ENCODE measurements at regions not wholly inside any gene's neighbourhood (a gene's known extent, or its start where the extent isn't known, plus 50 kb on each side); places are given as distances from the start of the nearest gene placed in this dataset.

DNA sequence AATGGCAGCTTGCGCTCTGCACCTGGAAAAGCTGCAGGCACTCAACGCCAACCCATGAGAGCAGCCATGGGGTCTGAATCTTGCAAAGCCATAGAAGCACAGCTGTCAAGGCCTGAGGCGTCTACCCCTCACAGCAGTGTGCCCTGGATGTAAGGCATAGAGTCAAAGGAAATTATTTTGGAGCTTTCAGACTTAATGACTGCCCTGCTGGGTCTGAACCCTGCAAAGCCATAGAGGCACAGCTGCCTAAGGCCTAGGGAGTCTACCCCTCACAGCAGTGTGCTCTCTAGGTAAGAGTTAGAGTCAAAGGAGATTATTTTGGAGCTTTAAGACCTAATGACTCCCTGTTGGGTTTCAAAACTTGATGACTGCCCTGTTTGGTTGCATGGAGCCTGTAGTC is 706.9 kb upstream of the VSTM2A start:
- no peaks in the 10 kb centered on the region for H3K4me1 Mint-ChIP-seq
- H3K4me3 Mint-ChIP-seq: no peak overlapping the region

GRCh38 chr7:53877688-53878087 is 664.5 kb upstream of the VSTM2A start:
- no peak for DNase-seq
- Histone ChIP-seq H3K9me3 (ENCODE audit: control insufficient read depth, insufficient read depth, low read length) (peaks cover 22% of the 10 kb centered on the region), H3K27ac (ENCODE audit: low read length) (no peak overlapping the region), H3K4me3 (ENCODE audit: low read length) (no peak overlapping the region), H3K27me3 (ENCODE audit: control insufficient read depth, insufficient read depth, low read length) (no peaks in the 10 kb centered on the region), H3K36me3 (ENCODE audit: control insufficient read depth, insufficient read depth, low read length) (no peaks in the 10 kb centered on the region), H3K4me1 (ENCODE audit: control insufficient read depth, insufficient read depth, low read length) (no peaks in the 10 kb centered on the region)
- H3K36me3 Mint-ChIP-seq: peaks cover 10% of the 10 kb centered on the region
- H3K4me1 Mint-ChIP-seq: no peaks in the 10 kb centered on the region
- H3K27ac Mint-ChIP-seq: no peak overlapping the region
- ATAC-seq: no peak
- intact Hi-C loops (cut with micrococcal nuclease): no loop called here
- peaks cover 13 to 20% of the 10 kb centered on the region in 2 donors for H3K9me3 Mint-ChIP-seq
- no peaks in the 10 kb centered on the region for H3K27me3 Mint-ChIP-seq (ENCODE audit: low read depth in 2 of 2)
- TF ChIP-seq, protein P1, sequence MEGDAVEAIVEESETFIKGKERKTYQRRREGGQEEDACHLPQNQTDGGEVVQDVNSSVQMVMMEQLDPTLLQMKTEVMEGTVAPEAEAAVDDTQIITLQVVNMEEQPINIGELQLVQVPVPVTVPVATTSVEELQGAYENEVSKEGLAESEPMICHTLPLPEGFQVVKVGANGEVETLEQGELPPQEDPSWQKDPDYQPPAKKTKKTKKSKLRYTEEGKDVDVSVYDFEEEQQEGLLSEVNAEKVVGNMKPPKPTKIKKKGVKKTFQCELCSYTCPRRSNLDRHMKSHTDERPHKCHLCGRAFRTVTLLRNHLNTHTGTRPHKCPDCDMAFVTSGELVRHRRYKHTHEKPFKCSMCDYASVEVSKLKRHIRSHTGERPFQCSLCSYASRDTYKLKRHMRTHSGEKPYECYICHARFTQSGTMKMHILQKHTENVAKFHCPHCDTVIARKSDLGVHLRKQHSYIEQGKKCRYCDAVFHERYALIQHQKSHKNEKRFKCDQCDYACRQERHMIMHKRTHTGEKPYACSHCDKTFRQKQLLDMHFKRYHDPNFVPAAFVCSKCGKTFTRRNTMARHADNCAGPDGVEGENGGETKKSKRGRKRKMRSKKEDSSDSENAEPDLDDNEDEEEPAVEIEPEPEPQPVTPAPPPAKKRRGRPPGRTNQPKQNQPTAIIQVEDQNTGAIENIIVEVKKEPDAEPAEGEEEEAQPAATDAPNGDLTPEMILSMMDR (IDR thresholded peaks at IDR 0.05): no peak
- H3K4me3 Mint-ChIP-seq: no peak overlapping the region
- no CpG with 5 or more reads among the region's 2 CpGs for WGBS (ENCODE audit: insufficient coverage)

More for the DNA sequence above, 706.9 kb upstream of the VSTM2A start:
- Histone ChIP-seq H3K9me3 (ENCODE audit: control insufficient read depth, insufficient read depth, low read length) (peaks cover 16% of the 10 kb centered on the region), H3K27me3 (ENCODE audit: control insufficient read depth, insufficient read depth, low read length) (no peaks in the 10 kb centered on the region), H3K27ac (ENCODE audit: low read length) (no peak overlapping the region), H3K4me1 (ENCODE audit: control insufficient read depth, insufficient read depth, low read length) (no peaks in the 10 kb centered on the region), H3K4me3 (ENCODE audit: low read length) (no peak overlapping the region), H3K36me3 (ENCODE audit: control insufficient read depth, insufficient read depth, low read length) (no peaks in the 10 kb centered on the region)
- WGBS (ENCODE audit: insufficient coverage): 87% methylated on average over 3 of the region's 3 CpGs
- ATAC-seq (no peak), DNase-seq (no peak)
- Mint-ChIP-seq H3K27me3 (ENCODE audit: low read depth in 2 of 2) (no peaks in the 10 kb centered on the region), H3K36me3 (peaks cover 15% of the 10 kb centered on the region), H3K27ac (no peak overlapping the region), H3K9me3 (peaks cover 19 to 24% of the 10 kb centered on the region in 2 donors)
- intact Hi-C loops (cut with micrococcal nuclease): no loop called here
- TF ChIP-seq, protein P1 (IDR thresholded peaks at IDR 0.05): no peak

DNA sequence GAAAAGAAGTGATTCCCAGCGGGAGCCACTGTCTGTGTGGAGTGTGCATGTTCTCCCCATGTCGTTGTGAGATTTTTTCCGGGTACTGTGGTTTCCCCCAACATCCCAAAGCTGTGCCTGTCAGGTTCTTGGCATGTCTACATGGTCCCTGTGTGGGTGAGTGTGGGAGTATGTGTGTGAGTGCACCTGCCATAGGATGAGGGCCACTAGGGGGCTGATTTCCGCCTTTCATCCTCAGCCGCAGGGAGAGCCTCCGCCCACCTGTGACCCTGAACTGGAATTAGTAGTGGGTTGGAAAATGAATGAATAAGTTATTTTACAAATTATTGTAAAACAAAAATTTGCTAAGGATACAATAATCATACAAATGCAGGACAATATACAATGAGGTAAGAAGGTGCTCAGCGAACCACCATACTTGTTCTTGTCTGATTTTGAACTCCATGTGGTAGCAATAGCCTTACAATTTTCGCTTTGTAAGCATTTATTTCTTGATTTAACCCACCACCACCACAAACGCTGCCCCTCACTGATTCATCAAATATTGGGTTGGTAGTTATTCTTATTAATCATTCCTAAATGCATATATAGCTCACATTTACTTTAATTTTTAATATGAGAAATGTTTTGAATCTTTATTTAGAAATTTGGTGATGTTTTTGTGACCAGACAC is 641.2 kb upstream of the VSTM2A start:
- Mint-ChIP-seq H3K36me3 (peaks cover 16% of the 10 kb centered on the region), H3K27ac (no peak overlapping the region), H3K9me3 (peaks cover 24 to 33% of the 10 kb centered on the region in 2 donors), H3K27me3 (ENCODE audit: low read depth in 2 of 2) (no peaks in the 10 kb centered on the region), H3K4me1 (no peaks in the 10 kb centered on the region), H3K4me3 (no peak overlapping the region)
- intact Hi-C loops (cut with micrococcal nuclease): no loop called here
- Histone ChIP-seq H3K27ac (ENCODE audit: low read length) (no peak overlapping the region), H3K9me3 (ENCODE audit: control insufficient read depth, insufficient read depth, low read length) (peaks cover 30% of the 10 kb centered on the region), H3K27me3 (ENCODE audit: control insufficient read depth, insufficient read depth, low read length) (no peaks in the 10 kb centered on the region), H3K4me3 (ENCODE audit: low read length) (no peak overlapping the region), H3K4me1 (ENCODE audit: control insufficient read depth, insufficient read depth, low read length) (no peaks in the 10 kb centered on the region), H3K36me3 (ENCODE audit: control insufficient read depth, insufficient read depth, low read length) (no peaks in the 10 kb centered on the region)
- WGBS (ENCODE audit: insufficient coverage): 83% methylated on average over 7 of the region's 9 CpGs
- no peak for DNase-seq
- ATAC-seq: no peak
- TF ChIP-seq, protein P1 (IDR thresholded peaks at IDR 0.05): no peak

DNA sequence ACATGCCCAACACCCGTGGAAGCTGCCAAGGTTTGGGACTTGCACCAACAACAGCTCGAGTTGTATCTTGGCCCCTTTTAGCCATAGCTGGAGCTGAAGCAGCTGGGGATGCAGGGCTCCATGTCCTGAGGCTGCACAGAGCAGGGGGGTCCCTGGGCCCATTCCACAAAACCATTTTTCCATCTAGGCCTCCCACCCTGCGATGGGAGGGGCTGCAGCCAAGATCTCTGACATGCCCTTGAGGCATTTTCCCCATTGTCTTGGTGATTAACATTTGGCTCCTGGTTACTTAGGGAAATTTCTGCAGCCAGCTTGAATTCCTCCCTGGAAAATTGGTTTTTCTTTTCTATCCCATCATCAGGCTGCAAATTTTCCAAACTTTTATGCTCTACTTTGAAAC is 637.8 kb upstream of the VSTM2A start:
- H3K4me1 Mint-ChIP-seq: no peaks in the 10 kb centered on the region
- Histone ChIP-seq H3K27ac (ENCODE audit: low read length) (no peak overlapping the region), H3K27me3 (ENCODE audit: control insufficient read depth, insufficient read depth, low read length) (no peaks in the 10 kb centered on the region), H3K9me3 (ENCODE audit: control insufficient read depth, insufficient read depth, low read length) (peaks cover 44% of the 10 kb centered on the region), H3K4me1 (ENCODE audit: control insufficient read depth, insufficient read depth, low read length) (no peaks in the 10 kb centered on the region), H3K4me3 (ENCODE audit: low read length) (no peak overlapping the region), H3K36me3 (ENCODE audit: control insufficient read depth, insufficient read depth, low read length) (no peaks in the 10 kb centered on the region)
- peaks cover 20 to 27% of the 10 kb centered on the region in 2 donors for H3K9me3 Mint-ChIP-seq
- H3K4me3 Mint-ChIP-seq: no peak overlapping the region
- H3K36me3 Mint-ChIP-seq: peaks cover 8% of the 10 kb centered on the region
- no peaks in the 10 kb centered on the region for H3K27me3 Mint-ChIP-seq (ENCODE audit: low read depth in 2 of 2)
- DNase-seq (no peak), ATAC-seq (no peak)
- H3K27ac Mint-ChIP-seq: no peak overlapping the region
- intact Hi-C loops (cut with micrococcal nuclease): no loop called here
- TF ChIP-seq, protein P1 (IDR thresholded peaks at IDR 0.05): no peak
- WGBS (ENCODE audit: insufficient coverage): 63% methylated on average over 3 of the region's 3 CpGs

All from natural killer cell (primary cell).